NT2/D1 (cell line): ENCODE measurements at regions not wholly inside any gene's neighbourhood (a gene's known extent, or its start where the extent isn't known, plus 50 kb on each side); places are given as distances from the start of the nearest gene placed in this dataset.
"Not testable (repeated sequence)": the region's sequence is repeated elsewhere in the genome, so short reads cannot be mapped to it uniquely, and the experiment has no call there.

ENCODE experiments used
- DNase-seq: peaks from one replicate; pipeline ENCODE4 v3.0.0-alpha.2; 2011; ENCODE audit warnings: low read depth, low spot score
- H3K27me3 ChIP-seq: 2 replicates; pipeline ENCODE4 v1.6.0; 2011; ENCODE audit warnings: mild to moderate bottlenecking; ENCODE audit not compliant: insufficient read length, insufficient read depth
- H3K36me3 ChIP-seq: 2 replicates; pipeline ENCODE4 v1.6.1; 2011; ENCODE audit warnings: mild to moderate bottlenecking, low read length, mixed read lengths; ENCODE audit not compliant: insufficient read depth, insufficient read length
- H3K4me1 ChIP-seq: 2 replicates; pipeline ENCODE4 v1.5.1; 2011; ENCODE audit not compliant: insufficient read depth, insufficient read length
- H3K4me3 ChIP-seq: 2 replicates; pipeline ENCODE4 v1.5.1; 2011; ENCODE audit warnings: low read depth; ENCODE audit not compliant: insufficient read length
- H3K9ac ChIP-seq: 2 replicates; pipeline ENCODE4 v1.6.0; 2011; ENCODE audit warnings: low read depth; ENCODE audit not compliant: insufficient read length
- H3K9me3 ChIP-seq: 2 replicates; pipeline ENCODE4 v1.5.1; 2011; ENCODE audit warnings: mild to moderate bottlenecking, low read length; ENCODE audit not compliant: insufficient read depth
- SUZ12 ChIP-seq: IDR thresholded peaks from 2 replicates; pipeline ENCODE4 v1.6.1; 2011; ENCODE audit not compliant: insufficient read length, insufficient read depth; ENCODE audit errors: extremely low read depth
- YY1 ChIP-seq: IDR thresholded peaks from 2 replicates; pipeline ENCODE4 v1.6.1; 2011; ENCODE audit not compliant: insufficient read length, insufficient read depth
- ZNF274 ChIP-seq: IDR thresholded peaks from 2 replicates; pipeline ENCODE4 v1.6.1; 2011; ENCODE audit warnings: mild to moderate bottlenecking, low read depth, low read length

DNA sequence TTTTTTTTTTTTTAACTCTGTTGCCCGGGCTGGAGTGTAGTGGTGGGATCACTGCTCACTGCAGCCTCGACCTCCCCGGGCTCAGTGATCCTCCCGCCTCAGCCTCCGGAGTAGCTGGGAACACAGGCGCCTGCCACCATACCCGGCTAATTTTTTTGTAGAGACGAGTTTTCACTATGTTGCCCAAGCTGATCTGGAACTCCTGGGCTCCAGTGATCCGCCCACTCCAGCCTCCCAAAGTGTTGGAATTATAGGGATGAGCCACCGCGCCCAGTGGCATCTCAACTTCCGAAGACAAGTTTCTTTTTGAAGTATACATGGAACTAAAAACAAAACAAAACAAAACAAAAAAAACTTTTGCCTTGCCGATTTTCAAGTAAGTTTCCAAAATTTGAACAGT lies 66.6 kb upstream of the ZNF184 start:
- Histone ChIP-seq H3K9ac (no peak overlapping the region), H3K4me3 (peak overlapping the region; percentile 47), H3K27me3 (no peaks in the 10 kb centered on the region), H3K4me1 (no peaks in the 10 kb centered on the region), H3K9me3 (no peaks in the 10 kb centered on the region), H3K36me3 (no peaks in the 10 kb centered on the region)
- no peak for TF ChIP-seq ZNF274
- no peak for TF ChIP-seq SUZ12
- no peak for TF ChIP-seq YY1
- DNase-seq: no peak

DNA sequence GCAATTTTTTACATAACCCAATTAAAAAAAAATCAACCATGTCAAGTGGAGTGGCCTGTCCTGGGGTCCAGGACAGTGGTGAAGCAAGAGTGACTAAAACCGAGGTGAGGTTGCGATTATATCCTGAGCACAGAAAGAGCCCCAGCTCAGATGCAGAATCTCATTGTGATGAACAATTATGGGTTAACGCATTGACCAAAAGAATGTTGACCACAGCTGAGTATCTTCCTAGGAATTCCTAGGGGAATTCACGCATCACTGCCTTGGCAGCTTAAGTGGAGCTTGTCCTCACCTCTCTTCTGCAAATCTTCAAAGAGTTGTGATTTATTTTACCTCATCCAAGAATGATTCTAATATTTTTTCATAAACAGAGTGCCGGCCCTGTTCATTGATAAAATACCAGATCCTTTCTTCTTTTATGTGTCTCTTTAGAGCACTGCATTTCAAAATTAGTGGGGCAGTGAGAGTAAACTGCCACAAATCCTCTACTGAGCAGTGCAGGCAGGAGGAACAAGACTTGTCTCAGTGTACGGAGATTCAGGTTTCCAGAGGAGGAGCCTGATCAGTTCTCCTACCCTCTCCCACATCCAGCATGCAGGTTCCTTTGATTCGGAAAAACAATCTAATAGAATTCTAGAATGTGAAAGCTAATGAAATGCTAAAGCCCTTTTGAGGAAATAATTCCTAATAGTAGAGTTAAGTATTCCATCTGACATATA lies 60.1 kb upstream of the ZNF184 start:
- Histone ChIP-seq H3K9me3 (peaks cover 9% of the 10 kb centered on the region), H3K4me1 (no peaks in the 10 kb centered on the region), H3K9ac (no peak overlapping the region), H3K36me3 (no peaks in the 10 kb centered on the region), H3K4me3 (no peak overlapping the region), H3K27me3 (no peaks in the 10 kb centered on the region)
- no peak for DNase-seq
- TF ChIP-seq SUZ12: no peak

DNA sequence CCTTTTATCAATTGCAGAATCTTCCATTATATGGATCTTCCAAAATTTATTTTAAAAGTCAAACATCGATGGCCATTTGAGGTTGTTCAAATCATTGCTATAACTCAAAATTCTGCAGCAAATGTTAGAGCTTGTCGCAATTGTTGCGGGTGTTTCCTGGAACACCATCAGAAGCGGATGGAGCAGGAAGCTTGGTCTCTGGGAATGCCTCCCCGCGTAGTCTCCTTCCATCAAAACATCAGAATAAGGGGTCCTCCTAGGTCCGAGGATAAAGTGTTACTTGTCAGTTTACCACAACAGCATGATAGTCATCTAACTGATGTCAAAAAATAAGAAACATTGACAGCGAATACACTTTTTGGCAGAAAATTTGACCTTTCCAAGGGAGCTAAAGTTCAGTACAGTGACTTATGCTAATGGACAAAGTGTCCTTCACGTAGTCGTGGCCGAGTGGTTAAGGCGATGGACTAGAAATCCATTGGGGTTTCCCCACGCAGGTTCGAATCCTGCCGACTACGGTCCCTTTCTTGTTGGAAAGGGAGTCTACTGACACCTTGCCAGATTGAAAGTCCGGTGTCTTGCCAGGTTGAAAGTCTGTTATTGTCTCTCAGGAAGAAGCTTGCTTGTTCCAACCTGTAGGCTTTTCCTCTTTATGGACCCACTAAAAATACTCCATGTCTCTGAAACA lies 59.0 kb upstream of the ZNF184 start:
- Histone ChIP-seq H3K27me3 (no peaks in the 10 kb centered on the region), H3K4me3 (no peak overlapping the region), H3K36me3 (no peaks in the 10 kb centered on the region), H3K4me1 (no peaks in the 10 kb centered on the region), H3K9me3 (peaks cover 9% of the 10 kb centered on the region), H3K9ac (no peak overlapping the region)
- TF ChIP-seq YY1: no peak
- TF ChIP-seq SUZ12: no peak
- no peak for TF ChIP-seq ZNF274
- no peak for DNase-seq

DNA sequence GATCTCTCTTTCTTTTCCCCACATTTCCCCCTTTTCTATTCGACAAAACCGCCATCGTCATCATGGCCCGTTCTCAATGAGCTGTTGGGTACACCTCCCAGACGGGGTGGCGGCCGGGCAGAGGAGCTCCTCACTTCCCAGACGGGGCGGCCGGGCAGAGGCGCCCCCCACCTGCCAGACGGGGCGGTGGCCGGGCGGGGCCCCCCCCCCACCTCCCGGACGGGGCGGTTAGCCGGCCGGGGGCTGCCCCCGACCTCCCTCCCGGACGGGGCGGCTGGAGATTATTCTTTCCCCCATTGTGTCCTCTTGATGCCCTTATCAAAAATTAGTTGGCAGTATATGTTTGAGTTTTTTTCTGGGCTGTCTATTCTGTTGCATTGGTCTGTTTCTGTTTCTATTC lies 56.9 kb upstream of the ZNF184 start:
- not testable (repeated sequence) for H3K27me3 ChIP-seq, H3K36me3 ChIP-seq, H3K9me3 ChIP-seq, H3K4me1 ChIP-seq, DNase-seq, H3K9ac ChIP-seq, H3K4me3 ChIP-seq

DNA sequence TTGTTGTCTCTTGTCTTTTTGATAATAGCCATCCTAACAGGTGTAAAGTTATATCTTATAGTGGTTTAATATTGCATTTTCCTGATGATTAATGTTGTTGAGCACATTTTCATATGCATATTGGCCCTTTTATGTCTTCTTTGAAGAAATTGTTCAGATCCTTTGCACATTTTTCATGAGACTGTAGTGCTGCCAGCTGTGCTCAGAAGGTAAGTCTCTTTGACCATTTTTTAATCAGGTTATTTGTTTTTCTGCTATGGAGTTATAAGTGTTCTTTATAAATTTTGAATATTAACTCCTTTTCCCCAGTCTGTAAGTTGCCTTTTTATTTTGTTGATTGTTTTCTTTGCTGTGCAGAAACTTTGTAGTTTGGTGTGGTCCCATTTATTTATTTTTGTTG lies 55.8 kb upstream of the ZNF184 start:
- H3K4me1 ChIP-seq: no peaks in the 10 kb centered on the region
- H3K4me3 ChIP-seq: no peak overlapping the region
- no peaks in the 10 kb centered on the region for H3K36me3 ChIP-seq
- DNase-seq: no peak
- no peak overlapping the region for H3K9ac ChIP-seq
- no peak for TF ChIP-seq YY1
- no peak for TF ChIP-seq ZNF274
- TF ChIP-seq SUZ12: no peak
- no peaks in the 10 kb centered on the region for H3K27me3 ChIP-seq
- peaks cover 9% of the 10 kb centered on the region for H3K9me3 ChIP-seq
